ENCODE measurements at regions not wholly inside any gene's neighbourhood (a gene's known extent, or its start where the extent isn't known, plus 50 kb on each side); places are given as distances from the start of the nearest gene placed in this dataset.
A peak's percentile ranks its signal among the peaks of the same experiment; 100 is the strongest.

DNA sequence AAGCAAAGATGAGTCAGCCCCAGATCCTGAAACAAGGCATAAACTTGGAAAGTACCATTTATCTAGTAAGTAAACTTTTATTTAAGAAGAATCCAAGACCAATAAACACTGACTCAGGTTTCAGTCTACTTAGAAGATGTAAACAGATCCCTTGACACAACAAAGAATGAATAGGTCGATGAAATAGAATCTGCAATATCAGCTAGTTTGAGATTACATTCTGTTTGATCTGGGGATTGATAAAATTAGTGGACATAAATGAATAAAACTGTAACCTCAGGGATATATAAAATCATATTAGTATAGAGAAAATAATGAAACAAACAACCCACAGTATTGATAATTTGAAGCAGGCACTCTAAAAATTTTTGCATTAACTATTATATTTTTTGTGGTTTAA lies 708.9 kb downstream of the FAM181B start:
- intact Hi-C loops (cut with DNase I) = no loop called here
- ATAC-seq (no peak), DNase-seq (ENCODE audit: missing footprints) (no peak)

DNA sequence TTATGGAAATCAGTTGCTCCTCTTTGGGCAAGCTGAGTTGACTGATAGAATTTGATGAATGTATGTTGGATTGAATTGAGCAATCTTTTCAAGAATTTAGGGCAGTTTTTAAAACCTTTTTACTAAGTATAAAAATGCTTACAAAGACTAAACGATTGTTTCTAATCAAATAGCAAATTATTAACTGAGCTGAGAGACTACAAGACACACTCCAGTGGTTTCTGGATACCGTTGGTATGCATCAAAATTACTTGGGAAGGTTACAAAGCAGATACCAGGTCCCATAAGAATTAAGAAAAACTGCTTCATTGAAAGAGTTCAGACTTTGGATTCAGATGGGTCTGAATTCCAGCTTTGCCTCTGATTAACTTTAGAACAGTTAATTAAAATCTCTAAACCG lies 721.4 kb downstream of the FAM181B start:
- intact Hi-C loops (cut with DNase I) = no loop called here
- ATAC-seq (no peak), DNase-seq (ENCODE audit: missing footprints) (no peak)

DNA sequence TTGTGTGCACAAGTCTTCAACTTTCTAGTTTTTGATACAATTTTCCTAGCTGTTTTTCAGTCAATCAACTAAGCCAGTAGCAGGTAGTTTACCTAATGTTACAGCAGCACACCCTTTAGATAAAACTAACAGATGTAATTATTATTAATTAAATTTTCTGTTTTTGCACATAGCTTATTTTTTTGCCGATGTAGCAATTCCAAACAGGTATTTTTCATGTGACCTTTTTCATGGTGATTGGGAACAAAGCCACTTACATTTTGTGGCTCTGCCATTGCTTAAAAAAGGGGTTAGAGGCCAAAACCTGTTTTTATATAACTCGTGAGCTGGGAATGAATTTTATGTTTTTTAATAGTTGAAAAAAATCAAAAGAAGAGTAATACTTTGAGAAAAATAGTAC lies 724.5 kb downstream of the FAM181B start:
- no peak for DNase-seq (ENCODE audit: missing footprints)
- intact Hi-C loops (cut with DNase I) = no loop called here
- no peak for ATAC-seq

DNA sequence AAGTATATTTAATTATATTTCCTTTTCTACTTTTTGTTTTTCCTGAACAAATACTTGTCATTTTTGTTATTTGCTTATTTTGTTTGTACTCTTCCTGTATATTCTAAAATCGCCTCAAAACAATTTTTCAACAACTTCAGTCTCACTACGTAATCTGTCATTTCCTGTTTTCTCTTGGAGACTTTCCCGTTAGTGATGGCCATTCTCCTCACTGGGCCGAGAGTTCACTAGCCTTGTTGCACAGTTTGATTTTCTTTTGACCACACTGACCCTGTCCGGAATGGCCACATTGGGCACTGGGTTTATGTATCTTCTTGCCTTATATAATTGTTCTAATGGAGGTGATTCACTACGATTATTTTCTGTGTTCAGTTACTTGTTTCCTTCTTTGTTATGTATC lies 726.1 kb downstream of the FAM181B start:
- intact Hi-C loops (cut with DNase I) = no loop called here
- DNase-seq (ENCODE audit: missing footprints) (no peak), ATAC-seq (no peak)

DNA sequence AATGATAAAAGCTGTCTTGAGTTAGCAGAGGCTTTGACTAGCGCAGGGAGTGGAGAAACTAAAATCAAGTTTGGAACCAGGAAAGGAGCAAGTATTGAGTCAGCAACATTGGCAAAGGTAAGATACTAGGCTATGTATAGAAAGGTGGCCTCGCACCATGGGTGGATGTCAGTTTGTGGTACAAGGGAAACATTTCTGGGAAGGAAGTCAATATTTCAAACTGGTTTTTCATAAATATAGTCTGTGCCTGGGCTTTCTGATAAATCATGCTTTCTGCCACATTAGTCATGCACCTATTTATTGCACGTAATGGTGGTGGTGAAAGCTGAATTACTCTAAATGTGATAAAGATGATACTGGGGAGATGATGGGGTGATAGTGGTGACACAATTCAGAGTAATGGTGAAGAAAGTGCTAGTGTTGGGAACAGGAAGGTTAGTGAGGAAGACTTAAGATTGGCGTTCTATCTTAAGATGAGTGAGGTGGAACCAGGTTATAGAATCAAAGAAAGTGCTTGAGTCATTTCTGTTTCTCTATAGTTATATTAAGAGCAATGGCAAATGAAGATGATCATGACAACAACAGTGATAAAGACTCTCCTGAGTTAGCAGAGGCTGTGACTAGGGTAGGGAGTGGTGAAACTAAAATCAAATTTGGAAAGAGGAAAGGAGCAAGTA lies 729.0 kb downstream of the FAM181B start:
- intact Hi-C loops (cut with DNase I) = no loop called here
- DNase-seq (ENCODE audit: missing footprints) = no peak
- no peak for ATAC-seq

DNA sequence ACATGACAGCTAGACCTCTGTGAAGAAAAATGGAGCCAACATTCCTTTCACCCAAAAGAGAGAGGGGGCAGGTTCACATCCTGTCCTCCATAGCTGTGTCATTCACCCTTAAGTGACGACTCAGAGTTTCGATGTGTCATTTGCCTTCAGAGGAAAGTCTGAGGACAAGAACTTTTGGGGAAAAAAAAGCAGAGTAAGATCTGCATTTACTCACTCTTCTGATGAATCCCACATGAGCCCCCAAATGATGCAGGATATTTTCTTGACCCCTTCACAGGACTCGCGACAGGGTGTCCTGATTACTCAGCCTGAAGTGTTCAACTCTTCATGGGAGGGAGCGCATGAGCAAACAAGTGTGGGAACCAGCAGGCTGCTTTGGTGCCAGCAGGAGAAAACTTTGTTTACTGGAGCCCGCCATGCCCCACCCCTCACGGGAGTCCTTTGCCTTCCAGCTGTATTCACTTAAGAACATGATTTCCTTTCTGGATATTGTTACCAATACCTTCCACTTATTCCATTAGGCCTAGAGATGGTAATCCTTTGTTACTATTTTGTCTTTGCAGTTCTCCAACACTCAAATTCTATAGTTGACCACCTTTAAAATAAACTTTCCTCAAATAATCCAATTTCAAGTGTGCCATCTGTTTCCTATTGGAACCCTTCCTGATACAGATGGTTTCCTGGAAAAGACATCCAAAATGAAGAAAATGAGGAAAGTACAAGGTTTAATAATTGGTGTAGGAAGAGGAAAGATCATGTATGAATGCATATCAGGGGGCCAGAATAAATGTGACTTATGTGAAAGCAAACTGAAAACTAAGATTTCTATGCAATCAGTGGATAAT lies 729.8 kb downstream of the FAM181B start:
- DNase-seq (ENCODE audit: missing footprints) (no peak), ATAC-seq (no peak)
- intact Hi-C loops (cut with DNase I) = no loop called here

DNA sequence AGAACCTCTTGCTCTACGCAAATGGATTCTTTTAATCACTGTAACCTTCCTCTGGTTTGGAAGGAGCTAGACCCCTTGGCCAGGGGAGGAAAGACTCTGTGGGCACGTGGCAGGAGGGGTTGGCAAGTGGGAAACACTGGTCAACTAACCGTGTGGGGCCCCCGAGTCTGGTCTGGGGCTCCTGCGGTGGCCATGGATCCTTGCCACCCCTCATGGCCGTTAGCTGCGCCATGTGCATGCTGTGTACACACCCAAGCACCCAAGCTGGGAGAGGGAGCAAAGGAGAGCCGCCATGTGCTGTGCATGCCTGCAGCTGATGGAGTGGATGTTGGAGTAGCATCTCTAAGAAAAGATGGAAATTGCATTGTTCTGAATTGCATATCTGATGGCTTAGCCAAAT lies 730.6 kb downstream of the FAM181B start:
- ATAC-seq = no peak
- intact Hi-C loops (cut with DNase I) = no loop called here
- no peak for DNase-seq (ENCODE audit: missing footprints)

DNA sequence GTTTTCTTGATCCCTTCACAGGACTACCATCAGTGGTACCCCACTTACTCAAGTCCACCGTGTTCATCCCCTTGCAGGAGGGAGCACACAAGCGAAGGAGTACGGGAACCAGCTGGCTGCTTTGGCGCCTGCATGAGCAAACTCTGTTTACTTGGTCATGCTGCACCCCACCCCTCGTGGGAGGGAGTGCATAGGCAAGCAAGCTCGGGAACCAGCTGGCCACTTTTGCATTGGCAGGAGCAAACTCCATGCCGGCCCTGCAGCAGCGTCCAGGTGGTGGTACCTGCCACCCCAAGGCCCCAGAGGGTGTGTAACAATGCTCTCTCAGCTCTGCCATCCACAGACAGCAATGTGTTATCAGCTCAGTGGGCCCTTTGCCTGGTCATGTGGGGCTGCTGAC lies 737.8 kb downstream of the FAM181B start:
- no peak for ATAC-seq
- DNase-seq (ENCODE audit: missing footprints) = peak; percentile 60
- intact Hi-C loops (cut with DNase I) = no loop called here

DNA sequence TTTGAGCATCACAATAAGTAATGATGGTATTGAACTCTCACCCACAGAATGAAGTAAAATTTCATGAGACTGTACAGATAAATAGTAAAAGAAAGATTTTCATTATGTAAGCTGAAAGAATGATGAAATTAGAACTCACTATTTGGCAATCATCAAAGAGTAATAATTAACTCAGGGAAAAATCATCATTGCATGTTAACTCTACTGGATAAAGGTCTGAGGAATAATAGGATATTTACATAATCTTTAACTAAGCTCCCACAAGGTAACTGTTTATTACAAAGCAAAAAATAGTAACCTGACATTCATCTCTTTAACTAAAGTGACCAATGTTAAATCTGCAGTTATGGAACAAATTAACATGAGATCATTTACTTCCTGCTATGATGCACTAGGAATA lies 739.9 kb downstream of the FAM181B start:
- ATAC-seq = no peak
- intact Hi-C loops (cut with DNase I) = no loop called here

DNA sequence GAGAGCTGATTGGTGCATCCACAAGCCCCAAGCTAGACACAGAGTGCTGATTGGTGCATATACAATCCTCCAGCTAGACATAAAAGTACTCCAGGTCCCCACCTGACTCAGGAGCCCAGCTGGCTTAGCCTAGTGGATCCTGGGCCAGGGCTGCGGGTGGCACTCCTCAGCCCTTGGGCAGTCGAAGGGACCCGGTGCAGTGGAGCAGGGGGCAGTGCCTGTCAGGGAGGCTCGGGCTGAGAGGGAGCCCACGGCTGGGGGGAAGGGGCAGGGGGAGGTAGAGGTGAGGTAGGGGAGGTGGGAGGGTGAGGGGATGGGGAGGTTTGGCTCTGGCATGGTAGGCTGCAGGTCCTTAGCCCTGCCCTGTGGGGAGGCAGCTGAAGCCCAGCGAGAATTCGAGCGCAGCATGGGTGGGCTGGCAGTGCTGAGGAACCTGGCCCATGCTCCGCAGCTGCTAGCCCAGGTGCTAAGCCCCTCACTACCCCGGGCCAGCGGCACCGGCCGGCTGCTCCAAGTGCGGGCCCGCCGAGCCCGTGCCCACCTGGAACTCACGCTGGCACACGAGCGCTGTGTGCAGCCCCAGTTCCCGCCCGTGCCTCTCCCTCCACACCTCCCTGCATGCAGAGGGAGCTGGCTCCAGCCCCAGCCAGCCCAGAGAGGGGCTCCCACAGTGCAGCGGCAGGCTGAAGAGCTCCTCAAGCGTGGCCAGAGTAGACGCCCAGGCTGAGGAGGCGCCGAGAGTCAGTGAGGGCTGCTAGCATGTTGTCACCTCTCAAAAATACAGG lies 742.8 kb downstream of the FAM181B start:
- intact Hi-C loops (cut with DNase I) = no loop called here
- ATAC-seq = no peak
- no peak for DNase-seq (ENCODE audit: missing footprints)

More for the DNA sequence above, 739.9 kb downstream of the FAM181B start:
- DNase-seq (ENCODE audit: missing footprints) = no peak

DNA sequence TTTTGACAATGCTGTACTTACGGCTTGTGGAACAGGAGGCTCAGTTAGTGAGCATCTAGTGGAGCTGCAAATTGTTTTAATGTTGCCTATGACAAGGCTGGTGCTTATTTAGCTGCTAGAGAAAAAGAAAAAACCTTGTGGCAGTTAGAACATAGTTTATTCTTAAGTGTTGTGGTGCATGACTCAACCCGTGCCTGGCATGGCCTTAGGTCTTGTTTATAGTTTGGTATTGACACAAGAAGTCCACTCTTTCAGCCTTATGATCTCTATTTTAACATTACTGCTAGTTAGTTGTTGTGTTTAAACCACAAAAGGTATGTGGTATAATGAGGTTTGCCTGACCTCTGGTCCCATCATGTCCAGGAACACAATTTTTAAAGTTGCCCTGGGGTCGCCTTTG lies 744.6 kb downstream of the FAM181B start:
- ATAC-seq (no peak), DNase-seq (ENCODE audit: missing footprints) (no peak)
- intact Hi-C loops (cut with DNase I) = no loop called here

DNA sequence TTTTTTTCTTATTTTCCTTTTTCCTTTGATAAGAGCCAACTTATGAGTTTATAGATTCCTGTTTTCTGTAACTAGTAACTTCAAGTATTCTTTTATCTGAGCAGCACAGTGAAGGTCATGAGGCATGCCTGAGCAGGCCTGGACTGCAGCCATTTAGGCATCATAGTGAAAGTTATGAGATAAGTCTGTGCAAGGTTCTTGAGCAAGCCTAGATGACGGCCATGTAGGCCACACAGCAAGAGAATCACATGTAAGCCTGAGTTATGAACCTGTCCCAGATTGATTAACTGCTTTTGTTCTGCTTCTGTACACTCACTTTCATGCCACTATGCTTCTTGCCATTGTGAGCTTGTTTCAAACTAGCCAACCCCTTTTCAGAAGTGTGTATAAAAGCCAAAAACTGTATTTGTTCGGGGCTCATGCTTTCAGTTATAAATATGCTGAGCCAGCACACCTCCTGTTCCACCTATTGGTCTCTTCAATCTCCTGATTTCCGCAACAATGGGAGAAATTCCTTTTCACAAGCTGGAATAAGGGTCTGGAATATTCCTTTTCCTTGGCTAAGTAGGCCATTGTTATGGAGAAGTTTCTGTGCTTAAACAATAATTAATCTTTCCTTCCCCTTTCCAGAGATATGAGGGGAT lies 745.7 kb downstream of the FAM181B start:
- intact Hi-C loops (cut with DNase I) = no loop called here
- DNase-seq (ENCODE audit: missing footprints) = no peak
- ATAC-seq = no peak

DNA sequence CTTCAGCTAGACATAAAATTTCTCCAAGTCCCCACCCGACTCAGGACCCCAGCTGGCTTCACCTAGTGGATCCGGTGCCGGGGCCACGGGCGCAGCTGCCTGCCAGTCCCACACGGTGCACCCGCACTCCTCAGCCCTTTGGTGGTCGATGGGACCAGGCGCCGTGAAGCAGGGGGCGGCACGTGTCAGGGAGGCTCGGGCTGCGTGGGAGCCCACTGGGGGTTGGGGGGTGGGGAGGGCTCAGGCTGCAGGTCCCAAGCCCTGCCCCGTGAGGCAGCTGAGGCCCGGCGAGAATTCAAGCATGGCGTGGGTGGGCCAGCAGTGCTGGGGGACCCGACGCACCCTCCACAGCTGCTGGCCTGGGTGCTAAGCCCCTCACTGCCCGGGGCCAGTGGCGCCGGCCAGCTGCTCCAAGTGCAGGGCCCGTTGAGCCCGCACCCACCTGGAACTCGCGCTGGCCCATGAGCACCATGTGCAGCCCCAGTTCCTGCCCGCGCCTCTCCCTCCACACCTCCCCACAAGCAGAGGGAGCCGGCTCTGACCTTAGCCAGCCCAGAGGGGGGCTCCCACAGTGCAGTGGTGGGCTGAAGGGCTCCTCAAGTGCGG lies 747.0 kb downstream of the FAM181B start:
- ATAC-seq = no peak
- intact Hi-C loops (cut with DNase I) = no loop called here
- DNase-seq (ENCODE audit: missing footprints) = no peak

DNA sequence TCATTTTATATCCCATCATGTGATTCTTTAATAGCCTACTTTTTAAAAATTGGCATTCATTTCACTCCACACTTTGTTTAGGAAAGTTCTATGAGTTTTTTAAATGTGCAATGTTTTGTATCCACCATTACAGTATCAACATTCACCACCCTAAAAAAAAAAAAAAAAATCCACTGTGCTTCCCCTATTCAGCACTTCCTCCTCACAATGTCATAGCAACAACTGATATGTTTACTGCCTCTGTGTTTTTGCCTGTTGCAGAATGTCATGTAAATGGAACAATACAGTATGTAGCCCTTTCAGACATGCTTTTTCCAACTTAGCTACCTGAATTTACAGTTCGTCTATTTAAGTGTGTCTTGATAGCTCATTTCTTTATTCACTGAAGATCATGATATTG lies 754.2 kb downstream of the FAM181B start:
- intact Hi-C loops (cut with DNase I) = no loop called here
- no peak for DNase-seq (ENCODE audit: missing footprints)
- no peak for ATAC-seq

DNA sequence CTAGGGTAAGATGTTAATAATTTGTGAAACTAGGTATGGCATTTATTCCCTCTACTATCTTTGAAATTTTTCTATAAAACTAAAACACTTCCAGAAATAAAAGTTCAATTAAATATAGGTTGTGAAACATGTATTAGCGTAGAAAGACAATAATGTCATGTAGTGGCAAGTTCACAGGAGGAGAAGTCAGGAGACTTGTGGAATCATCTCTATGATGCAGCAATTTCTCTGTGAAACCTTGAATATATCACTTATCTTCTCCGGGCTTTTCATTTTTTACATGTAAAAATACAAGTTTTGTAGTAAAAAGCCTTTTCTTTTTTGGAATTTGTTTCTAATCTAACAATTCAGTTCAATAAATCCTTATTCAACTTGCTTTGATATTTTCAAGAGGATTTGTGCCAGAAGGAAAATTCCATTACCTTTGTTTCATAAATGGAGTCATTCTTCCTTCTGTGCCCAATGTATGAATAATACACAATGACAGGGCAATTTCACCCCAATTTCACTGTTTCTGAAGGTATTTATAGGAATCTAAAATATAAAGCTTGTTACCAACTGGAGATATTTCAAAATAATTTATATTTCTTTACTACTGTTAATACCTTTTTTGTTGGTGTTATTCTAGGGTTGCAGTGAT lies 758.3 kb downstream of the FAM181B start:
- intact Hi-C loops (cut with DNase I) = no loop called here
- no peak for DNase-seq (ENCODE audit: missing footprints)
- no peak for ATAC-seq

DNA sequence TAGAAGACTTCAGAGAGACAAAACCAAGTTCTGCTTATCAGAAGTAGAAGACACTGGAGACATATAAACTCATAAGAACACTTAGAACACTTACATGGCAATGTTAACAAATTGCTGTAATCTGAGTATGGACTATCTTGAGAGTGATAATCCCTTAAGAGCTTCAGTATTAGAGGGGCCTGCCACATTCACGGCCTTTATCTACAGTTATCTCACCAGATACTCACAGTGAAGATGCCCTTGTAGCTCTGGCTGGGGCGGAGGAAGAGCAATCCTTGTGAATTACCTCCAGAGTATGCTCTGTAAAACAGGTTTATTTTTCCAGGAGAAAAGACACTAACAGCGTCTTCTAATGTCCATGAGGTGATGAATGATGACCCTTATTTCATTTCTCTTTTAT lies 762.8 kb downstream of the FAM181B start:
- intact Hi-C loops (cut with DNase I) = no loop called here
- ATAC-seq = no peak
- DNase-seq (ENCODE audit: missing footprints) = no peak

DNA sequence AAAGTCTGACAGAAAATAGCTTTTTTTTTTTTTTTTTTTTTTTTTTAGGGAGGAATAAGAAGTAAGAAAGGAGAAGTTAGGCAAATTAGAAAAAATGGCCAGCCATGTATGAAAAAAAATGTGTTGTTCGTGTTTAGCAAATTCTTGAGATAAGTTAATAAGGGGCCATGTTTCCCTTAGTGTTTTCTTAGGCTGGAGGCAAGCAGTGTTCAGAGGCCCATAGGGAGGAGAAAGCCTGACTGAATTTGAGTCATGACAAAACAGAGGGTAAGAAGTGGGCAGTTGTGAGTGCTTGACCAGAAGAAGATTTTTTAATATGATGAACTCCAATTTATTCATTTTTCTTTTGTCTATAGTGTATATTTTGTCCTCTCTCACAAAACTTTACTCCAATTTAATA lies 766.4 kb downstream of the FAM181B start:
- DNase-seq (ENCODE audit: missing footprints) (no peak), ATAC-seq (no peak)
- intact Hi-C loops (cut with DNase I) = no loop called here

DNA sequence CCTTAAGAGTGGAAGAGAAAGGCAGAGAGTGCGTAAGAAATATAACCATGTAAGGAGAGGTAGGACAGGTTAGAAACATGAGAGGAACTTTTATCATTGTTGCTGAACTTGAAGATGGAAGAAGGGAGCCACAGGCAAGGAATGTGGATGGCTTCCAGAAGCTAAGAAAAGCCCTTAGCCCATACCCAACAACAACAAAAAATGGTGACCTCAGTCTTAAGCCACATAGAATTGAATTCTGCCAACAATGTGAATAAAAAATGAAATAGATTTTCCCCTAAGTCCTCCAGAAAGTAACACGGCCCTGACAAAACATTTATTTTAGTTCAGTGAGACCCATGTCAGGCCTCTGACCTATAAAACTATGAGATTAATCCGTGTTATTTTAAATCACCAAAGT lies 767.3 kb downstream of the FAM181B start:
- ATAC-seq (no peak), DNase-seq (ENCODE audit: missing footprints) (no peak)
- intact Hi-C loops (cut with DNase I) = no loop called here

DNA sequence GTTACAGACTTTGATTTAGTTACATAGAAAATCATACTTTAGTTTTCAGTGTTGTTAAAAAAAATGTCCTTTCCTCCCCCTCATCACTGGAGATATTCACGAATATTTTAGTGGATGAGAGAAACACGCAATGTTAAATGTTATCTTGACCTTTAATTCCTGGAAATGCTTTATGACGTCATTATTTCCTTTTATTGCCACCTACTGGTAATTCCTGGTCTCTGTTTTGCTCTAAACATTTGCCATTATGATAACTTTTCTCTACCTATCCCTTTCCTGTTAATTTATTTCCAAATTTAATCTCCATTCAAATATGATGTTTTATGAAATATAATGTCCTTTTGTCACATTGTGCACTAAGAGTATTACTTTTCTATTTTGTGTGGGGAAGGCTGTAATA lies 770.6 kb downstream of the FAM181B start:
- DNase-seq (ENCODE audit: missing footprints) = no peak
- no peak for ATAC-seq
- intact Hi-C loops (cut with DNase I) = no loop called here
